OCI-LY3 (cell line): ENCODE measurements at regions not wholly inside any gene's neighbourhood (a gene's known extent, or its start where the extent isn't known, plus 50 kb on each side); places are given as distances from the start of the nearest gene placed in this dataset.

Experiments used
- H2AFZ ChIP-seq: fragments of 200-600, 300-600 bp; shearing (Covaris generic); 2 replicates; pipeline ENCODE4 v1.6.0; 2014; ENCODE audit warnings: antibody characterized with exemption, low read depth, low read length
- H3K27ac ChIP-seq: fragments of 200-600, 300-600 bp; sonication (generic); 2 replicates; pipeline ENCODE4 v1.5.1; 2014; ENCODE audit warnings: mild to moderate bottlenecking, low read length, moderate library complexity, mixed read lengths
- H3K27me3 ChIP-seq: fragments of 200-600, 300-600 bp; sonication (generic); 2 replicates; pipeline ENCODE4 v1.6.1; 2014; ENCODE audit warnings: low read depth, low read length, mixed read lengths
- H3K36me3 ChIP-seq: fragments of 200-600, 300-600 bp; sonication (generic); replicated peaks from 2 replicates; pipeline ENCODE3; 2014; ENCODE audit warnings: low read depth, low read length, mixed read lengths
- H3K4me1 ChIP-seq: fragments of 300-600, 200-600 bp; sonication (generic); 2 replicates; pipeline ENCODE4 v1.6.1; 2014; ENCODE audit warnings: low read length, mixed read lengths
- H3K4me2 ChIP-seq: fragments of 200-600, 300-600 bp; sonication (generic); 2 replicates; pipeline ENCODE4 v1.6.1; 2014; ENCODE audit warnings: low read length, mixed read lengths
- H3K4me3 ChIP-seq: fragments of 300-600, 200-600 bp; sonication (generic); 2 replicates; pipeline ENCODE4 v1.5.1; 2014; ENCODE audit warnings: antibody characterized with exemption, mild to moderate bottlenecking, low read length, moderate library complexity
- H3K79me2 ChIP-seq: fragments of 300-600, 200-600 bp; shearing (Covaris generic); 2 replicates; pipeline ENCODE4 v1.6.1; 2014; ENCODE audit warnings: mild to moderate bottlenecking, low read length, mixed read lengths
- H3K9ac ChIP-seq: fragments of 300-600, 200-600 bp; shearing (Covaris generic); 2 replicates; pipeline ENCODE4 v1.6.0; 2014; ENCODE audit warnings: mild to moderate bottlenecking, low read length, moderate library complexity
- H3K9me3 ChIP-seq: fragments of 200-600, 300-600 bp; shearing (Covaris generic); 2 replicates; pipeline ENCODE4 v1.6.1; 2014; ENCODE audit warnings: low read length, mixed read lengths; ENCODE audit not compliant: insufficient read depth
- H4K20me1 ChIP-seq: fragments of 200-600, 300-600 bp; sonication (generic); 2 replicates; pipeline ENCODE4 v1.6.1; 2016; ENCODE audit warnings: low read length, mixed read lengths; ENCODE audit not compliant: insufficient read depth
- CTCF ChIP-seq: fragments of 200-600, 300-600 bp; sonication (generic); IDR thresholded peaks from 2 replicates; pipeline ENCODE4 v1.5.1; 2014; ENCODE audit warnings: antibody characterized with exemption, low read length, low read depth
- EZH2phosphoT487 ChIP-seq: fragments of 200-600 bp; shearing (Covaris generic); IDR thresholded peaks from 2 replicates; pipeline ENCODE4 v1.6.1; 2018; ENCODE audit warnings: antibody characterized with exemption, mixed run types, low read depth

- Histone ChIP-seq H3K36me3 (no peaks in the 10 kb centered on the region), H2AFZ (no peak overlapping the region), H3K4me3 (no peak overlapping the region), H3K9me3 (no peaks in the 10 kb centered on the region), H3K79me2 (no peaks in the 10 kb centered on the region), H3K9ac (no peak overlapping the region), H3K4me1 (peaks cover 8% of the 10 kb centered on the region), H3K4me2 (no peak overlapping the region), H4K20me1 (no peaks in the 10 kb centered on the region), H3K27ac (no peak overlapping the region), H3K27me3 (no peaks in the 10 kb centered on the region)
- TF ChIP-seq CTCF (no peak), EZH2phosphoT487 (no peak)
These were observed 163.0 kb upstream of the NUDT4 start for GRCh38 chr12:93214523-93215289.

- peaks cover 8% of the 10 kb centered on the region for H3K4me1 ChIP-seq
- H3K4me2 ChIP-seq: no peak overlapping the region
- no peaks in the 10 kb centered on the region for H3K79me2 ChIP-seq
- no peak overlapping the region for H3K27ac ChIP-seq
- H3K36me3 ChIP-seq: no peaks in the 10 kb centered on the region
- TF ChIP-seq EZH2phosphoT487 (no peak), CTCF (no peak)
- no peaks in the 10 kb centered on the region for H3K9me3 ChIP-seq
- no peak overlapping the region for H2AFZ ChIP-seq
- no peaks in the 10 kb centered on the region for H4K20me1 ChIP-seq
- no peaks in the 10 kb centered on the region for H3K27me3 ChIP-seq
- H3K4me3 ChIP-seq: no peak overlapping the region
- H3K9ac ChIP-seq: no peak overlapping the region
These were observed 162.4 kb upstream of the NUDT4 start for GRCh38 chr12:93215290-93215678.

- no peaks in the 10 kb centered on the region for H3K36me3 ChIP-seq
- no peak overlapping the region for H3K4me3 ChIP-seq
- no peaks in the 10 kb centered on the region for H3K27me3 ChIP-seq
- no peaks in the 10 kb centered on the region for H3K79me2 ChIP-seq
- no peaks in the 10 kb centered on the region for H4K20me1 ChIP-seq
- no peak overlapping the region for H3K4me2 ChIP-seq
- no peak overlapping the region for H3K9ac ChIP-seq
- no peak overlapping the region for H2AFZ ChIP-seq
- no peak overlapping the region for H3K27ac ChIP-seq
- TF ChIP-seq EZH2phosphoT487 (no peak), CTCF (no peak)
- 0 out of 2 replicates have a peak, but pooled peaks cover 3% of the 10 kb centered on the region for H3K4me1 ChIP-seq
- 0 out of 2 replicates have a peak, but pooled peaks cover 4% of the 10 kb centered on the region for H3K9me3 ChIP-seq
These were observed 157.8 kb upstream of the NUDT4 start for GRCh38 chr12:93219947-93220346.

GRCh38 chr12:93221841-93222240 lies 155.9 kb upstream of the NUDT4 start:
- no peaks in the 10 kb centered on the region for H4K20me1 ChIP-seq
- 0 out of 2 replicates have a peak, but pooled peaks cover 4% of the 10 kb centered on the region for H3K9me3 ChIP-seq
- 0 out of 2 replicates have a peak, but pooled peaks cover 3% of the 10 kb centered on the region for H3K4me1 ChIP-seq
- no peak overlapping the region for H3K9ac ChIP-seq
- H3K27me3 ChIP-seq: no peaks in the 10 kb centered on the region
- H2AFZ ChIP-seq: no peak overlapping the region
- no peaks in the 10 kb centered on the region for H3K36me3 ChIP-seq
- TF ChIP-seq CTCF (no peak), EZH2phosphoT487 (no peak)
- no peaks in the 10 kb centered on the region for H3K79me2 ChIP-seq
- H3K27ac ChIP-seq: no peak overlapping the region
- H3K4me3 ChIP-seq: no peak overlapping the region
- H3K4me2 ChIP-seq: no peak overlapping the region
